ENCODE measurements at regions not wholly inside any gene's neighbourhood (a gene's known extent, or its start where the extent isn't known, plus 50 kb on each side); places are given as distances from the start of the nearest gene placed in this dataset.

GRCh38 chr15:31254431-31255175, 72.0 kb upstream of the KLF13 start:
- Mint-ChIP-seq H3K9me3 (no peaks in the 10 kb centered on the region), H3K4me1 (peaks cover 43% of the 10 kb centered on the region), H3K27ac (no peak overlapping the region), H3K4me3 (no peak overlapping the region), H3K27me3 (no peaks in the 10 kb centered on the region), H3K36me3 (ENCODE audit: low read depth) (no peaks in the 10 kb centered on the region)
- no peak for ATAC-seq
- DNase-seq: no peak

- ATAC-seq (no peak), DNase-seq (no peak)
- no peak overlapping the region for H3K4me3 Mint-ChIP-seq
- H3K4me1 Mint-ChIP-seq: peaks cover 43% of the 10 kb centered on the region
- no peaks in the 10 kb centered on the region for H3K27me3 Mint-ChIP-seq
- no peaks in the 10 kb centered on the region for H3K36me3 Mint-ChIP-seq (ENCODE audit: low read depth)
- H3K27ac Mint-ChIP-seq: no peak overlapping the region
- no peaks in the 10 kb centered on the region for H3K9me3 Mint-ChIP-seq
These were observed 71.5 kb upstream of the KLF13 start for GRCh38 chr15:31255176-31255510.

- no peaks in the 10 kb centered on the region for H3K36me3 Mint-ChIP-seq (ENCODE audit: low read depth)
- DNase-seq: no peak
- H3K4me1 Mint-ChIP-seq: peaks cover 43% of the 10 kb centered on the region
- no peaks in the 10 kb centered on the region for H3K9me3 Mint-ChIP-seq
- no peaks in the 10 kb centered on the region for H3K27me3 Mint-ChIP-seq
- no peak overlapping the region for H3K27ac Mint-ChIP-seq
- H3K4me3 Mint-ChIP-seq: no peak overlapping the region
- ATAC-seq: peak; percentile 18
These were observed 70.8 kb upstream of the KLF13 start for GRCh38 chr15:31255732-31256377.

GRCh38 chr15:31256378-31257265, 70.0 kb upstream of the KLF13 start:
- peaks cover 47% of the 10 kb centered on the region for H3K4me1 Mint-ChIP-seq
- H3K27ac Mint-ChIP-seq: no peak overlapping the region
- no peak overlapping the region for H3K4me3 Mint-ChIP-seq
- H3K36me3 Mint-ChIP-seq (ENCODE audit: low read depth): no peaks in the 10 kb centered on the region
- ATAC-seq (no peak), DNase-seq (no peak)
- H3K27me3 Mint-ChIP-seq: no peaks in the 10 kb centered on the region
- H3K9me3 Mint-ChIP-seq: no peaks in the 10 kb centered on the region

GRCh38 chr15:31257286-31257685, 69.3 kb upstream of the KLF13 start:
- Mint-ChIP-seq H3K4me1 (peaks cover 52% of the 10 kb centered on the region), H3K9me3 (no peaks in the 10 kb centered on the region), H3K4me3 (no peak overlapping the region), H3K36me3 (ENCODE audit: low read depth) (no peaks in the 10 kb centered on the region), H3K27ac (no peak overlapping the region), H3K27me3 (no peaks in the 10 kb centered on the region)
- DNase-seq (no peak), ATAC-seq (no peak)

- ATAC-seq (no peak), DNase-seq (no peak)
- no peak overlapping the region for H3K27ac Mint-ChIP-seq
- peaks cover 61% of the 10 kb centered on the region for H3K4me1 Mint-ChIP-seq
- H3K9me3 Mint-ChIP-seq: no peaks in the 10 kb centered on the region
- H3K27me3 Mint-ChIP-seq: no peaks in the 10 kb centered on the region
- no peaks in the 10 kb centered on the region for H3K36me3 Mint-ChIP-seq (ENCODE audit: low read depth)
- H3K4me3 Mint-ChIP-seq: no peak overlapping the region
These were observed 68.4 kb upstream of the KLF13 start for GRCh38 chr15:31258260-31258659.

- Mint-ChIP-seq H3K9me3 (no peaks in the 10 kb centered on the region), H3K4me1 (peaks cover 71% of the 10 kb centered on the region), H3K4me3 (no peak overlapping the region), H3K36me3 (ENCODE audit: low read depth) (no peaks in the 10 kb centered on the region), H3K27me3 (peaks cover 3% of the 10 kb centered on the region), H3K27ac (no peak overlapping the region)
- DNase-seq (no peak), ATAC-seq (no peak)
These were observed 66.9 kb upstream of the KLF13 start for GRCh38 chr15:31259562-31260252.

- Mint-ChIP-seq H3K27me3 (peaks cover 3% of the 10 kb centered on the region), H3K4me1 (peaks cover 72% of the 10 kb centered on the region), H3K4me3 (no peak overlapping the region), H3K9me3 (no peaks in the 10 kb centered on the region), H3K36me3 (ENCODE audit: low read depth) (no peaks in the 10 kb centered on the region), H3K27ac (no peak overlapping the region)
- no peak for ATAC-seq
- DNase-seq: no peak
These were observed 65.9 kb upstream of the KLF13 start for GRCh38 chr15:31260646-31261265.

GRCh38 chr15:31261266-31262142, 65.1 kb upstream of the KLF13 start:
- no peak for DNase-seq
- Mint-ChIP-seq H3K4me3 (no peak overlapping the region), H3K27me3 (peaks cover 3% of the 10 kb centered on the region), H3K27ac (no peak overlapping the region), H3K36me3 (ENCODE audit: low read depth) (no peaks in the 10 kb centered on the region), H3K9me3 (no peaks in the 10 kb centered on the region), H3K4me1 (peaks cover 74% of the 10 kb centered on the region)
- no peak for ATAC-seq

GRCh38 chr15:31262143-31262530, 64.5 kb upstream of the KLF13 start:
- H3K27me3 Mint-ChIP-seq: peaks cover 3% of the 10 kb centered on the region
- H3K4me3 Mint-ChIP-seq: no peak overlapping the region
- H3K27ac Mint-ChIP-seq: no peak overlapping the region
- no peaks in the 10 kb centered on the region for H3K36me3 Mint-ChIP-seq (ENCODE audit: low read depth)
- H3K9me3 Mint-ChIP-seq: no peaks in the 10 kb centered on the region
- H3K4me1 Mint-ChIP-seq: peaks cover 74% of the 10 kb centered on the region
- DNase-seq (no peak), ATAC-seq (no peak)

GRCh38 chr15:31262901-31263671, 63.5 kb upstream of the KLF13 start:
- Mint-ChIP-seq H3K9me3 (no peaks in the 10 kb centered on the region), H3K36me3 (ENCODE audit: low read depth) (no peaks in the 10 kb centered on the region), H3K4me1 (peaks cover 77% of the 10 kb centered on the region), H3K27ac (peak overlapping the region; percentile 74), H3K4me3 (no peak overlapping the region), H3K27me3 (peaks cover 3% of the 10 kb centered on the region)
- DNase-seq (no peak), ATAC-seq (peak; percentile 20)

GRCh38 chr15:31263751-31264558, 62.7 kb upstream of the KLF13 start:
- ATAC-seq: peak; percentile 50
- DNase-seq: peak; percentile 76
- no peaks in the 10 kb centered on the region for H3K36me3 Mint-ChIP-seq (ENCODE audit: low read depth)
- no peaks in the 10 kb centered on the region for H3K9me3 Mint-ChIP-seq
- peaks cover 3% of the 10 kb centered on the region for H3K27me3 Mint-ChIP-seq
- peaks cover 70% of the 10 kb centered on the region for H3K4me1 Mint-ChIP-seq
- peak overlapping the region; percentile 2 for H3K4me3 Mint-ChIP-seq
- H3K27ac Mint-ChIP-seq: peak overlapping the region; percentile 74

All from activated naive CD8-positive, alpha-beta T cell treated with anti-CD3 and anti-CD28 coated beads, Interleukin-2, amount 50 U/mL, for 24 hours (primary cell).